GM21423 (cell line): ENCODE measurements at regions not wholly inside any gene's neighbourhood (a gene's known extent, or its start where the extent isn't known, plus 50 kb on each side); places are given as distances from the start of the nearest gene placed in this dataset.
A peak's percentile ranks its signal among the peaks of the same experiment; 100 is the strongest.

ENCODE experiments used
- ATAC-seq: cut with Tn5 transposase; IDR thresholded peaks from one replicate; pipeline ENCODE4 v1.9.1; 2021; ENCODE audit warnings: mild to moderate bottlenecking, moderate library complexity; ENCODE audit not compliant: unreplicated experiment

- ATAC-seq = no peak
Measured at GRCh38 chr9:515665-516064, 301.0 kb downstream of the DOCK8 start.

DNA sequence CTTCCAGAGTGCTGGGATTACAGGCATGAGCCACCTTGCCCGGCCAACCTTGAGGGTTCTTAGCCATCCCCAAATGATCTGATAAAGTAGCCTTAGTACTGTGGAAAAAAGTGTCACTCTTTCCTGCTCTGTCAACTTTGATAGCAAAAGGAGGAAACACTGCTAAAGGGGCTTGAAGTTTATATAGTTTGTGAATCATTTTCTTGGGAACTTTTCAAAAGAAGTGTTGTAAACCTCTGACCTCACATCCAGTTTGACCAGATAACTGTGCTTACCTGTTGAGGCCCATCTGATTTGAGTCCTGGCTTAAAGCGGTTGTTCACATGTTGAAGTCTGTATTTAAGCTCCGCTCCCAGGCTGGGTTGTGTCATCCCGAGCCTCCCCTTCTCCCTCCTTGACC, 303.3 kb downstream of the DOCK8 start:
- ATAC-seq = no peak

DNA sequence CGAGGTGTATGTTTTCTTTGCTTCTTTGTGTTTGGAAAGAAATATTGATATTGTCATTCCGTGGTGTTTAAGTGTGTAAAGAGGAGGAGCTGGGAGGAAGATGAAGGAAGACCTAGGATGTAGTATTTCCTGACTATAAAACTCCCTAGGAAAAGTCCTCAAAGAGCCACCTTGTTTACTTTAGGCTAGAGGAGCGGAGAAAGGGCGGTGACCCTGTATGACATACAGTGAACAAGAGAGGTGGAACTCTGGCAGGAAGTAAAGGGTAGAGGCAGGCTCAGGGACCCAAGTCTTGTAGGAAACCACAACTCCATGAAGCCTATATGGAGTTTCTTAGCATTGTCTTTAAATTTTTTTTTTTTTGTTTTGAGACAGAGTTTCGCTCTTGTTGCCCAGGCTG, 303.9 kb downstream of the DOCK8 start:
- no peak for ATAC-seq

- ATAC-seq = no peak
Measured at GRCh38 chr9:519579-519978, 304.9 kb downstream of the DOCK8 start.

DNA sequence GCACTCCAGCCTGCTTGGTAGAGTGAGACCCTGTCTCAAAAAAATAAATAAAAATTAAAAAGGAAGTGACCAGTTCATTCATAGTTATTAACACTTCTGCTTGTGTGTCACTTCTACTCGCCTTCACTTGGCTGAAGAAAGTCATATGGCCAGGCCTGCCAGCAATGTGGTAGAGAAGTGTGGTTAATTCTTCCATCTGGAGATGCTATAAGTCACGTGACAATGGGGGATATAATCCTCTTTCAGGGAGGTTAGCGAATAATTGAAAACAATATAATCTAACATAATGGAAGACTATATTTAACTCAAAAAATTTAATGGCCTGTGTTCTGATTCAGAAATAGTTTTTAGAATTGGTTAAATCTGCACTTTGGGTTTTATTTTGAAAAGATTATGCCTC, 305.6 kb downstream of the DOCK8 start:
- ATAC-seq = no peak

DNA sequence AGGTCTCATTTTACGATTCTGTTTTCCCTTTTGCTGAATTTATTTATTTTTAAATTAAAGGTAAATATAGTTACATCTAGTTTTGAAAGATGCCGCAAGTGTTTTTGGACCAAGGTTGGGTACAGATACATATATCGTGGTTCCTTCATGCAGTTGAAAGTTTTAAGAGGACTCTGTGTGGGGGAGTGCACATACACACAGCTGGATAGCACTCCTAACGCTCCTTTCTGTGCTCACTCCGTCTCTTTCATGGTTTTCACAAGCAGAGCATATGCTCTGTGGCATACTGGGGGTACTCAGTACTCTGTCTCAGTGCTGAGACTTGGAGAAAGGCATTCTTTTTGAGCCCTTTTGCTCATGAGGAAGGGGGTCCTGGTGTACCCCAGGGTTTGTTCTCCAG, 307.5 kb downstream of the DOCK8 start:
- no peak for ATAC-seq

DNA sequence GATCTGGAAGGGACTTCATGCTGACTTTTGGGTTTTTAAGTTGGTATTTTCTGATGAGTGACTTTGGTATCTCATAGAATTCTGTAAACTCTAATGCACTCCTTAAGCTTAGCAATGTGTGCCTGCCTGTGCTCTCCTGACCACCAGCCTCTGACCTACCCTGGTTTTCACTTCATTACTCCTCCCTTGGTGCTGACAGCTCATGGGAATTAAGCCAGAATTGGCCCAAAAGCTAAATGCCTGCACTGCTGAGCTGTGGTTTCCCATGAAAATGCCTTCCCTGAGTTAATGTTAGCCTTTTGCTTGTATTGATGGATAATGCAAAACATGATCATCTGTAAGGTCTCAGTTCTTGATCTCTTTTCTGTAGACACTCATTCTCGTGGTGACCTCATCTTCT, 308.0 kb downstream of the DOCK8 start:
- ATAC-seq = no peak

DNA sequence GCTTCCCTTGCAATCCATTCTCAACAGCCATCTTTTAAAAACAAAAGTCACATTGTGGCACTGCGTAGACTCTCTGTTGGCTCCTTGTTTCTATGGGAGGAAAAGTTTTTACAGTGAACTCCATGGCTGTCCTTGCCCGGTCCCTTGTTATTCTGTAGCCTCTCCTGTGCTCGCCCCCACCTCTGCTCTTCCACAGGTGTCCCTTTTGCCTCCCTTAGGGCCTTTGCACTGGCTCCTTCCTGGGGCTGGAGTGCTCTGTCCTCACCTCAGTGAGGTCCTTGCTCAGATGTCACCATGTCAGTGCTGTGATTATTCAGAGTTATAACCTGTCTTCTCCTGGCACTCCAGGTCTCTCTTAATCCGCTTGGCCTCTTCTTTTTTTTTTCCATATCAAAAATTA, 308.8 kb downstream of the DOCK8 start:
- ATAC-seq = no peak

GRCh38 chr9:524008-524407, 309.3 kb downstream of the DOCK8 start:
- no peak for ATAC-seq

DNA sequence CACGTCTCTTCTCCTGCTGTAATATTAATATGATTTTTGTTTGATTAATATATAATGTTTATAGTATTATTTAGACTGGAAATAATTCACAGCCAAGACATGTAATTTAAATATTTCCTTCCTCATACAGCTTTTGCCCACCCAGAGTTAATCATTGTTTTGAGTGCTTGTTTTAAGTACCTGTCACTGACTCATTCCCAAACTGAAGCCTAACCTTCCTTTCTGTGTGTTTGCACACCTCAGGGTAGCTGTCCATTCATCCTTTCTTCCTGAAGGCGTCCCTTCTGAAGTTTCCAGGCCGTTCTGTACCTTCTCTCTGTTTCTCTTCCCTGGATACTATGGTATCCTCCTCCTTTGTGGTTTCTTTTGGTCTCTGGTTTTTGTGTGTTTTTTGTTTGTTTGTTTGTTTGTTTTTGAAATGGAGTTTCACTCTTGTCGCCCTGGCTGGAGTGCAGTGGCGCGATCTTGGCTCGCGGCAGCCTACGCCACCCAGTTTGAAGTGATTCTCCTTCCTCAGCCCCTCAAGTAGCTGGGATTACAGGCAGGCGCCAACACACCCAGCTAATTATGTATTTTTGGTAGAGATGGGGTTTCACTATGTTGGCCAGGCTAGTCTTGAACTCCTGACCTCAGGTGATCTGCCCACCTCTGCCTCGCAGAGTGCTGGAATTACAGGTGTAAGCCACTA, 312.4 kb downstream of the DOCK8 start:
- peak; percentile 75 for ATAC-seq

DNA sequence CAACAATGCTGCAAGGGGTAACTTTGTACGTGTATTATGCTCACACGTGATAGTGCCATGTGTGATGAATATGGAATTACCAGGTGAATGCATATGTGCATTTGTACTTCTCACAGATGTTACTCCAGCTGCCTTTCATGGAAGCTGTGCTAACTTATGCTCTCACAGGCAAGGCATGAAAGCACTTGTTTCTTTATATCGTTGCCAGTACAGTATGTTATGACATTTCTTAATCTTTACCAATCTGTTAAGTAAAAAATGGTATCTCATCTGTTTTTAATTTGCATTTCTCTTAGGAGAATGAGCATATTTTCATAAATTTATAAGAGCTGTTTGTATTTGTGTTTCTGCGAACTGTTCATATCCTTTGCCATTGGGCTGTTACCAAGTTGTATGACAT, 311.8 kb upstream of the DMRT1 start:
- ATAC-seq = no peak

- ATAC-seq = no peak
Measured at GRCh38 chr9:530681-531080, 310.8 kb upstream of the DMRT1 start.

- no peak for ATAC-seq
Measured at GRCh38 chr9:532707-533106, 308.8 kb upstream of the DMRT1 start.

DNA sequence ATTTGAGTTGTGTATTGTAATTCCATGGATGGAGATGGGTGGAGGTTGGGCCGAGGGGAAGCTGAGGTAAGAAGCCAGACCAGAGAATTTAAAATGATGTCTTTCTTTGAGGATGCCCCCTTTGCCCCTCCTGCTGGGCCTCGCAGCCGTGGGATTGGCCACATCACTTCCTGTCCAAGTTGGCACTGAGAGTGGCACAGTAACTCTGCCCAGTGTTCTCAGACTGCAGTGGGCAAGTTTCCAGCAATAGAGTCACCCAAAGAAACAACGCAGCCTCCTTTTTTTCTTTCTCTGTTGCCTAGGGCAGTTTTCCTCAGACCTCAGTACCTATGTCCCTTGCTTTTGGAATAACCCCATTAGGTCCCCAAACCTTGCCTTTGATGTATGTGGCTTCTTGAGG, 306.6 kb upstream of the DMRT1 start:
- no peak for ATAC-seq

DNA sequence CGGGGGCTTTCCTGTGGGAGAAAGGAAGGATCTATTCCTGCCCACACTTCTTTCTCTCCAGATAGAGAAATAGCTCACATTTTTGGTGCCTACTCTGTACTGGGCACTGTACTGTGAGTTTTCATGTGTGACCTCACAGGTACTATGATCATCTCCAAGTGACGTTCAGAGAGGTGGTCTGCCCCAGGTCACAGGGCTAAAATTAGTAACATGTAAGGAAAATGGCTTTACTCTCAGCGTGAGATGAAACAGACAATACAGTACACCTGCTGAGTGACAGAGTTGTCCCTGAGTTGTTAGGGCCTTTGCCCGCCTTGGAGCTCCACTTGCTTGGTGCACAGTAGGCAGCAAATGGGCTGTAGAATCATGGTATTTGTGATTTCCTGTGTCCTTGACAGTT, 306.1 kb upstream of the DMRT1 start:
- ATAC-seq = no peak

DNA sequence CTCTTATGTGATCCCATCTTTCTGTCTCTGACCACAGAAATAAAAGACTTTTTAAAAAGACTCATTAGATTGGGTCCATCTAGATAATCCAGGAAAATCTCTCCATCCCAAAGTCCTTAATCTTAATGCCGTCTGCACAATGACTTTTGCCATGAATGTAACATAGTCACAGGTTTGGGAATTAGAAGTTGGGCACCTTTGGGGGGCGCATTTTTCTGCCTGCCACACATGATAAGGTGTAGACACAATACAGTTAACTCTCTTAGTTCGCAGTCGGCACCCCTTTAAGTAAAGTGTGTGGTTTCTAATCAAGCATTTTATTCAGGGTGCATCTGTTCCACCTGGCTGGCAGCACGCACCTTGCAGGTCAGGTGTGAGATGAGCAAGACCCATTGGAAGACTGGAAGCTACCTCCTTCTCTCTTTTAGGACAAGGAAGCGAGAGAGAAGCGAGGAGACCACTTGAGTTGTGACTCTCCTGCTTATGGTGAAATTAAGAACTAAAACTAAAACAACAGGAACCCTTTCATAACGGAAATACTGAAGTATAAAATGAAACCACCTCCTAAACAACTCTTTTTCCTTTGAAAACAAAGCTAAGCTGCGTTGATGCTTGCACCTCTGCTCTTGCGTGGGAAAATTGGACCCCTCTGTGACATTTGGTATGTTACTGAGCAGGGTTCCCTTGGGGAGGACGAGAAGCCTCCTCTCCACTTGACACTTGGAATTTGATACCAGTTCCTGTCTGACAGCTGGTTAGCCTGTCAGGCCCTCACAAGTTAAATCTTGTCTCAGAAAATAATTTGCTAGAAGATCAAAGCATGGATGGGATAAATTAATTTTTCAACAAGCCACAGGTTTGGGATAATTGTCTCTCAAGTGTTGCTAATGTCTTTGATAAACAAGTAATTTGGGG, 304.6 kb upstream of the DMRT1 start:
- ATAC-seq = no peak

DNA sequence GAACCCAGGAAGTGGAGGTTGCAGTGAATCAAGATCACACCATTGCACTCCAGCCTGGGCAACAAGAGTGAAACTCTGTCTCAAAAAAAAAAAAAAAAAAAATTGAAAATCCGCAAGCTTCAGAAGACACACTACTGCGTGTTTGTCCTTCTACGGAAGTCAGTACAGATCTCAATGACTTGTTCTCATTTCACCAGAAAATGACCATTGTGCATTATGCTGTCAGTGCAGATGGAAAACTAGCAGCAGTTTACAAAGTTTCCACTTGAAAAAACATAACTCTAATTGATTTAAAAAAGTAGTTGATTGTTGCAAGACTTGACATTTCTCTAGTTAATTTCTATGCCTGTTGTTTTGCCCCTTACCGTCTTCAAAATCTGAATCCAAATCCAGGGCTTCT, 298.0 kb upstream of the DMRT1 start:
- no peak for ATAC-seq

DNA sequence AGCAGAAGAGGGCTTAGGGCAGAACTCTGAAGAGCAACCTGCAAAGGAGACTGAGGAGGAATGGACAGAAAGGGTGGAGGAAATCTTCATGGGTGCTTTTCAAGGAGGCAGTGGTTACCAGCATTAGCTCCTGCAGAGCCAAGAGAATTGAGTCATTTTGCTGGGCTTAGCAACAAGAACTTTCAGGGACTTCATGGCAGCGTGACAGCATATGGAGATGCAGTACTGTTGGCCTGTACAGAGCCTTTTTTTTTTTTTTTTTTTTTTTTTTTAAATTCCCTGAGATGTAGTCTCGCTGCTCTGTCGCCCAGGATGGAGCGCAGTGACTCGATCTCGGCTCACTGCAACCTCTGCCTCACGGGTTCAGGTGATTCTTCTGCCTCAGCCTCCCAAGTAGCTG, 296.0 kb upstream of the DMRT1 start:
- ATAC-seq = no peak

DNA sequence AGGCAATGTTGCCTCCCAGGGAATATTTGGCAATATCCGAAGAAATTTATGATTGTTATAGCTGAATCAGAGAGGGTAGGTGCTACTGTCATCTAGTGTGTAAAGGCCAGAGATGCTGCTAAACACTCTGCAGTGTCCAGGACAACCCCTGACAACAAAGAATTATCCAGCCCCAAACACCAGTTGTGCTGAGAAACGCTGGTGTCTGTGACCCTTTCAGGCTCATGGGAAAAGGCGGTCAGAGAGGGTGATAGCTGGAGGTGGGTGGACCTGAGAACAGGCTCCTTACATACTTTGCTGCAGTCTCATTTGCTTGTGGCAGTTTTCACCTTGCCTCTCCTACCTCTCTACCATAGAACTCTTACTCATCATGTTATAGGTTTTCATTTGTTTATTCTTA, 295.3 kb upstream of the DMRT1 start:
- ATAC-seq = no peak

GRCh38 chr9:546797-547223, 294.7 kb upstream of the DMRT1 start:
- ATAC-seq = no peak

DNA sequence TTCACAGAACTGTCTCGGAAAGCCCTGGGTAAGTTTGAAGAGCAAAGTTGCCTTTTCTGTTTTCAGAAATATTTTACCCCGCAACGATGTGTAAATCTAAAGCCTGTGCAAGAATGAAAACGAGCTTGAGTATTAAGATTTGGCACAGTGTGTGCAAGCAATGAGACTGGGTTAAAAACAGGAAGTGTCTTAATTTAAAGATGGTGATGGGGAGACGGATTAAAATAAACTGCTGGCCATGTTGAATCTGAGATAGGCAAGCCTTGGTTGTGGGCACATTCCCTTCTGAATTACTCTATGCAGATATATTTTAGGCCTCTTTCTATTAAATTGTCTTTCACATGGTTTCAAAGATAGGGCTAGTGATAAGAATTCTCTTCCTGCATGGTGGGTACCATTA, 294.2 kb upstream of the DMRT1 start:
- ATAC-seq = no peak

DNA sequence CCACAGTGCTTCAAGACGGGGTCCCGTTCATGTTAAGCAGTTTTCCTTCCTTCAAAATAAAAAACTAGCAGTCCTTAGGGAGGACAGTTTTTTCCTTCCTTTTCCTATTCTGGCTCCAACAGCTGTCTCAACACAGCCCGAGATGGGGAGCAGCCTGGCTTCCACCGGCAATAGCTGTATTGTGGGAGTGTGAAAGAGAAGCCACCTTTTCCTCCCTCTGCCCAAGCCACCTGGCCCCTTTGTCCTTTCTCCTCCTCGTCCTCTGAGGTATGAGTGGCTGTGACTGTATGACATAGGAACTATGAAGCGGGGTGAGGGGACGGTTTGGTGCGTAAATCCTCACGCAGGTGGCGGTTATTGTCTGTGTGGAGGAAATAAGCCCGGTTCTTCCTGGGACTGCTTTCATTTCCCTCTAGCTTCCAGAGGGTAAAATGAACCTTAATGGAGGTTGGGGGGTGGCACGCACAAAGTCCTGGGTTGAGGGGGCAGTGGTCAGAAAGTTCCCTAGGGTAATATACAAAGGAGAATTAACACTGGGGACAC, 292.0 kb upstream of the DMRT1 start:
- ATAC-seq = no peak
